H1 (cell line): ENCODE measurements at regions not wholly inside any gene's neighbourhood (a gene's known extent, or its start where the extent isn't known, plus 50 kb on each side); places are given as distances from the start of the nearest gene placed in this dataset.

Experiments
- ASH2L ChIP-seq: fragments of 200-600, 300-600 bp; sonication (generic); IDR thresholded peaks from one replicate; pipeline ENCODE4 v1.7.1; 2017; ENCODE audit warnings: low read length
- CEBPB ChIP-seq: IDR thresholded peaks from 2 replicates; pipeline ENCODE4 v1.6.1; 2012; ENCODE audit warnings: low read depth, low read length
- CHD7 ChIP-seq: fragments of 300-600 bp; sonication (generic); IDR thresholded peaks from 2 replicates; pipeline ENCODE4 v1.7.1; 2012; ENCODE audit warnings: low read length, moderate library complexity, mild to moderate bottlenecking, inconsistent platforms; ENCODE audit not compliant: insufficient replicate concordance
- HDAC6 ChIP-seq: IDR thresholded peaks from one replicate; pipeline ENCODE4 v1.7.1; 2012; ENCODE audit warnings: low read depth, mild to moderate bottlenecking, inconsistent platforms, low read length, moderate library complexity
- RAD21 ChIP-seq, 2 experiments: IDR thresholded peaks in 1 of 2; conservative IDR thresholded peaks in 1 of 2; 2 replicates each; pipeline ENCODE4 v1.6.1; 2011; ENCODE audit warnings: low read depth in 2 of 2, low read length in 2 of 2, improper control_type of control experiment in 1 of 2, inconsistent platforms in 1 of 2, mild to moderate bottlenecking in 1 of 2, moderate library complexity in 1 of 2
- SIN3A ChIP-seq, 2 experiments: IDR thresholded peaks in 1 of 2; conservative IDR thresholded peaks in 1 of 2; 2 replicates each; pipeline ENCODE4 v1.6.1; 2011 to 2012; ENCODE audit warnings: low read length in 2 of 2, improper control_type of control experiment in 1 of 2, low read depth in 1 of 2, mild to moderate bottlenecking in 1 of 2
- SIX5 ChIP-seq: IDR thresholded peaks from 2 replicates; pipeline ENCODE4 v1.6.1; 2011; ENCODE audit warnings: mild to moderate bottlenecking, low read depth, low read length
- SP1 ChIP-seq: IDR thresholded peaks from 2 replicates; pipeline ENCODE4 v1.6.1; 2011; ENCODE audit warnings: low read depth, low read length
- SRF ChIP-seq: IDR thresholded peaks from 2 replicates; pipeline ENCODE4 v1.6.1; 2011; ENCODE audit warnings: mild to moderate bottlenecking, low read depth, low read length, moderate library complexity
- TAF1 ChIP-seq: IDR thresholded peaks from 2 replicates; pipeline ENCODE4 v1.6.1; 2011; ENCODE audit warnings: mild to moderate bottlenecking, low read depth, low read length
- TBP ChIP-seq: IDR thresholded peaks from 2 replicates; pipeline ENCODE4 v1.6.1; 2011; ENCODE audit warnings: low read depth, low read length, improper control_type of control experiment

- no peak for TF ChIP-seq CHD7
- TF ChIP-seq CEBPB = no peak
- no peak for TF ChIP-seq RAD21 (IDR thresholded peaks at IDR 0.05 in 1 of 2, conservative IDR thresholded peaks at IDR 0.05 in 1 of 2; ENCODE audit: low read depth in 2 of 2, low read length in 2 of 2)
- no peak for TF ChIP-seq SP1
- no peak for TF ChIP-seq HDAC6
- TF ChIP-seq TBP = no peak
- TF ChIP-seq ASH2L = no peak
- no peak for TF ChIP-seq SRF
- TF ChIP-seq SIX5 = no peak
- no peak for TF ChIP-seq SIN3A (conservative IDR thresholded peaks at IDR 0.05 in 1 of 2, IDR thresholded peaks at IDR 0.05 in 1 of 2; ENCODE audit: low read depth in 1 of 2, low read length in 2 of 2)
- TF ChIP-seq TAF1 = no peak
Measured at GRCh38 chr1:216905781-216906180, 182.6 kb upstream of the ESRRG start (continued).
